H9 (cell line): ENCODE measurements at regions not wholly inside any gene's neighbourhood (a gene's known extent, or its start where the extent isn't known, plus 50 kb on each side); places are given as distances from the start of the nearest gene placed in this dataset.

ENCODE experiments used
- DNase-seq: peaks from one replicate; pipeline ENCODE4 v3.0.0-alpha.2; 2017
- H2AFZ ChIP-seq: one replicate; pipeline ENCODE4 v1.6.1; 2013; ENCODE audit warnings: mild to moderate bottlenecking, low read length, control low read depth, moderate library complexity
- H2AK5ac ChIP-seq: 2 replicates; pipeline ENCODE4 v1.6.1; 2013; ENCODE audit warnings: low read length, control low read depth, mixed read lengths; ENCODE audit not compliant: insufficient read length
- H2BK120ac ChIP-seq: one replicate; pipeline ENCODE4 v1.6.1; 2013; ENCODE audit warnings: low read depth, mild to moderate bottlenecking, low read length, control low read depth, inconsistent platforms; ENCODE audit not compliant: poor library complexity, severe bottlenecking
- H2BK12ac ChIP-seq: 2 replicates; pipeline ENCODE4 v1.6.1; 2013; ENCODE audit warnings: low read length, control low read depth, mixed read lengths, low read depth; ENCODE audit not compliant: insufficient read length
- H2BK15ac ChIP-seq: 2 replicates; pipeline ENCODE4 v1.6.1; 2013; ENCODE audit warnings: low read depth, low read length, control low read depth
- H2BK20ac ChIP-seq: one replicate; pipeline ENCODE4 v1.6.1; 2013; ENCODE audit warnings: low read depth, mild to moderate bottlenecking, low read length, control low read depth, inconsistent platforms; ENCODE audit not compliant: poor library complexity, severe bottlenecking
- H2BK5ac ChIP-seq: 2 replicates; pipeline ENCODE4 v1.6.1; 2013; ENCODE audit warnings: low read length, control low read depth, mixed read lengths; ENCODE audit not compliant: insufficient read length
- H3K14ac ChIP-seq: 2 replicates; pipeline ENCODE4 v1.6.1; 2013; ENCODE audit warnings: low read length, control low read depth; ENCODE audit not compliant: insufficient read depth
- H3K18ac ChIP-seq: 2 replicates; pipeline ENCODE4 v1.6.1; 2013; ENCODE audit warnings: low read depth, mild to moderate bottlenecking, mixed read lengths, low read length, control low read depth; ENCODE audit not compliant: insufficient read length
- H3K23ac ChIP-seq: 2 replicates; pipeline ENCODE4 v1.6.1; 2013; ENCODE audit warnings: low read length, control low read depth, mixed read lengths, low read depth; ENCODE audit not compliant: insufficient read length
- H3K23me2 ChIP-seq: 2 replicates; pipeline ENCODE4 v1.6.1; 2013; ENCODE audit warnings: low read depth, mild to moderate bottlenecking, mixed read lengths, low read length, control low read depth; ENCODE audit not compliant: insufficient read length, poor library complexity, severe bottlenecking
- H3K27ac ChIP-seq: 2 replicates; pipeline ENCODE4 v1.5.1; 2013; ENCODE audit warnings: low read length, control low read depth, mixed read lengths, low read depth; ENCODE audit not compliant: insufficient read length
- H3K27me3 ChIP-seq: 2 replicates; pipeline ENCODE4 v1.6.1; 2013; ENCODE audit warnings: low read length, control low read depth, inconsistent platforms; ENCODE audit not compliant: insufficient read depth
- H3K4ac ChIP-seq: 2 replicates; pipeline ENCODE4 v1.6.1; 2013; ENCODE audit warnings: low read depth, mild to moderate bottlenecking, control low read depth, inconsistent platforms, low read length, moderate library complexity
- H3K4me1 ChIP-seq: 2 replicates; pipeline ENCODE4 v1.6.1; 2013; ENCODE audit warnings: low read length, control low read depth, inconsistent platforms; ENCODE audit not compliant: insufficient read depth
- H3K4me2 ChIP-seq: 2 replicates; pipeline ENCODE4 v1.6.1; 2013; ENCODE audit warnings: low read length, control low read depth, mixed read lengths; ENCODE audit not compliant: insufficient read length, insufficient read depth
- H3K56ac ChIP-seq: 2 replicates; pipeline ENCODE4 v1.6.1; 2013; ENCODE audit warnings: low read depth, mild to moderate bottlenecking, mixed read lengths, low read length, control low read depth; ENCODE audit not compliant: insufficient read length
- H3K79me1 ChIP-seq: 2 replicates; pipeline ENCODE4 v1.6.1; 2013; ENCODE audit warnings: low read depth, mild to moderate bottlenecking, moderate library complexity, low read length, control low read depth, inconsistent platforms; ENCODE audit not compliant: insufficient read depth, poor library complexity, severe bottlenecking
- H3K79me2 ChIP-seq: 2 replicates; pipeline ENCODE4 v1.6.1; 2013; ENCODE audit warnings: low read length, control low read depth, inconsistent platforms; ENCODE audit not compliant: insufficient read depth
- H3K9ac ChIP-seq: 2 replicates; pipeline ENCODE4 v1.6.1; 2013; ENCODE audit warnings: low read length, control low read depth, mixed read lengths; ENCODE audit not compliant: insufficient read length; ENCODE audit errors: extremely low read depth
- H3K9me3 ChIP-seq: one replicate; pipeline ENCODE4 v1.6.1; 2013; ENCODE audit warnings: low read depth, low read length, inconsistent platforms; ENCODE audit not compliant: control insufficient read depth
- H3T11ph ChIP-seq: one replicate; pipeline ENCODE4 v1.6.1; 2013; ENCODE audit warnings: mild to moderate bottlenecking, low read length, control low read depth, inconsistent platforms
- H4K20me1 ChIP-seq: one replicate; pipeline ENCODE4 v1.6.1; 2013; ENCODE audit not compliant: control insufficient read depth, insufficient read length, insufficient read depth
- H4K5ac ChIP-seq: 2 replicates; pipeline ENCODE4 v1.6.1; 2013; ENCODE audit warnings: low read depth, mild to moderate bottlenecking, mixed read lengths, low read length, control low read depth; ENCODE audit not compliant: insufficient read length
- H4K8ac ChIP-seq: replicated peaks from 2 replicates; pipeline ENCODE4 v1.6.1; 2013; ENCODE audit warnings: low read length, control low read depth, mixed read lengths, low read depth; ENCODE audit not compliant: insufficient read length
- H4K91ac ChIP-seq: 2 replicates; pipeline ENCODE4 v1.6.1; 2013; ENCODE audit warnings: low read depth, mild to moderate bottlenecking, moderate library complexity, mixed read lengths, low read length, control low read depth; ENCODE audit not compliant: insufficient read length
- H3K27ac Mint-ChIP-seq, 3 experiments: 2 replicates in 2 of 3; 3 replicates in 1 of 3; pipeline ENCODE4 v1.8.0; 2020 to 2021; ENCODE audit warnings: mixed read lengths in 3 of 3, mild to moderate bottlenecking in 1 of 3, moderate library complexity in 1 of 3
- H3K27me3 Mint-ChIP-seq: 2 replicates; pipeline ENCODE4 v1.8.0; 2021; ENCODE audit warnings: low read depth, mild to moderate bottlenecking, moderate library complexity, mixed read lengths
- H3K36me3 Mint-ChIP-seq, 3 experiments: 2 replicates in 2 of 3; 3 replicates in 1 of 3; pipeline ENCODE4 v1.8.0; 2020 to 2021; ENCODE audit warnings: low read depth in 3 of 3, mixed read lengths in 3 of 3; ENCODE audit not compliant: insufficient read depth in 1 of 3
- H3K4me1 Mint-ChIP-seq, 2 experiments: 2 replicates each; pipeline ENCODE4 v1.8.0; 2020; ENCODE audit warnings: mixed read lengths in 2 of 2
- H3K4me3 Mint-ChIP-seq, 2 experiments: 2 replicates in 1 of 2; 3 replicates in 1 of 2; pipeline ENCODE4 v1.8.0; 2020 to 2021; ENCODE audit warnings: mild to moderate bottlenecking in 2 of 2, mixed read lengths in 2 of 2, moderate library complexity in 1 of 2
- H3K9me3 Mint-ChIP-seq, 2 experiments: 2 replicates in 1 of 2; 3 replicates in 1 of 2; pipeline ENCODE4 v1.8.0; 2020; ENCODE audit warnings: mild to moderate bottlenecking in 2 of 2, mixed read lengths in 2 of 2, moderate library complexity in 1 of 2
- CTCF ChIP-seq: fragments of 200-600 bp; sonication (generic); conservative IDR thresholded peaks from 3 replicates; pipeline ENCODE4 v1.8.0; 2021; ENCODE audit warnings: antibody characterized with exemption, mild to moderate bottlenecking
- WGBS: extraction: QIAGEN DNeasy Blood & Tissue Kit; methylation state at CpG from one replicate; pipeline ENCODE4 v1.1.7; 2013; ENCODE audit warnings: missing lambda C conversion rate, low lambda C conversion rate, mixed read lengths; ENCODE audit not compliant: insufficient read length; ENCODE audit errors: extremely low coverage; 5-methylcytosine and 5-hydroxymethylcytosine counted together

- TF ChIP-seq CTCF, result no peak
- no peak overlapping the region for H4K8ac ChIP-seq
- H3K4me1 ChIP-seq, result no peaks in the 10 kb centered on the region; the same call in 1 of the 2 replicates
- H3K79me1 ChIP-seq, result no peaks in the 10 kb centered on the region
- H3K56ac ChIP-seq, result no peak overlapping the region
- peaks cover 18 to 19% of the 10 kb centered on the region in 2 experiments for H3K9me3 Mint-ChIP-seq
- H4K5ac ChIP-seq, result no peak overlapping the region
- no peak overlapping the region for H2BK15ac ChIP-seq
- no peak overlapping the region for H2AK5ac ChIP-seq
- no peak overlapping the region for H2BK12ac ChIP-seq
- H3K23me2 ChIP-seq, result no peaks in the 10 kb centered on the region
- H2BK20ac ChIP-seq, result no peak overlapping the region
- peaks cover 0 to 27% (median 9%) of the 10 kb centered on the region in 3 experiments; a peak in 5 of 7 replicates for H3K36me3 Mint-ChIP-seq
- WGBS, result no CpG with 5 or more reads among the region's 5 CpGs
- no peaks in the 10 kb centered on the region for H3K9me3 ChIP-seq
- no peak overlapping the region for H4K91ac ChIP-seq
- no peak for DNase-seq
- peak overlapping the region; percentile 71; the same call in 1 of the 2 replicates for H3K14ac ChIP-seq
- H3K4ac ChIP-seq, result no peak overlapping the region; the same call in 1 of the 2 replicates
- no peak overlapping the region for H3K4me2 ChIP-seq
- H3K9ac ChIP-seq, result no peak overlapping the region
- H3K4me1 Mint-ChIP-seq, result peaks cover 32 to 38% of the 10 kb centered on the region in 2 experiments
- H3K79me2 ChIP-seq, result no peaks in the 10 kb centered on the region
- H3T11ph ChIP-seq, result no peak overlapping the region
- H3K4me3 Mint-ChIP-seq, result no peak overlapping the region
- no peak overlapping the region for H3K27ac ChIP-seq
- peak overlapping the region; percentile 40 for H2BK120ac ChIP-seq
- peak overlapping the region; percentile 29 for H3K18ac ChIP-seq
- H3K27ac Mint-ChIP-seq, result no peak overlapping the region
- H2BK5ac ChIP-seq, result no peak overlapping the region
- no peaks in the 10 kb centered on the region for H3K27me3 ChIP-seq
- H4K20me1 ChIP-seq, result no peaks in the 10 kb centered on the region
- no peak overlapping the region for H3K23ac ChIP-seq
- H3K27me3 Mint-ChIP-seq, result peaks cover 4% of the 10 kb centered on the region; the same call in 1 of the 2 replicates
- H2AFZ ChIP-seq, result no peak overlapping the region
Measured at GRCh38 chr21:17370916-17371315, 141.9 kb upstream of the CXADR start.
